ENCODE measurements at regions not wholly inside any gene's neighbourhood (a gene's known extent, or its start where the extent isn't known, plus 50 kb on each side); places are given as distances from the start of the nearest gene placed in this dataset.
"Not testable (repeated sequence)": the region's sequence is repeated elsewhere in the genome, so short reads cannot be mapped to it uniquely, and the experiment has no call there.

GRCh38 chr18:1026930-1027329 is 122.3 kb downstream of the ADCYAP1 start:
- H3K4me1 Mint-ChIP-seq (ENCODE audit: unreplicated experiment), result no peaks in the 10 kb centered on the region
- DNase-seq (ENCODE audit: extremely low spot score, unreplicated experiment), result no peak
- TF ChIP-seq CTCF (conservative IDR thresholded peaks at IDR 0.05), result no peak
- no peak overlapping the region for H3K4me3 Mint-ChIP-seq
- no peaks in the 10 kb centered on the region for H3K27me3 Mint-ChIP-seq
- no peak overlapping the region for H3K27ac Mint-ChIP-seq
- H3K9me3 Mint-ChIP-seq, result peaks cover 5% of the 10 kb centered on the region
- H3K36me3 Mint-ChIP-seq, result peaks cover 3% of the 10 kb centered on the region

GRCh38 chr18:1033092-1033491 is 128.4 kb downstream of the ADCYAP1 start:
- not testable (repeated sequence) for H3K27ac Mint-ChIP-seq; H3K4me1 Mint-ChIP-seq (ENCODE audit: unreplicated experiment); H3K4me3 Mint-ChIP-seq; DNase-seq (ENCODE audit: extremely low spot score, unreplicated experiment); H3K36me3 Mint-ChIP-seq; H3K9me3 Mint-ChIP-seq; H3K27me3 Mint-ChIP-seq

GRCh38 chr18:1034971-1035370 is 130.3 kb downstream of the ADCYAP1 start:
- Mint-ChIP-seq H3K4me3 (no peak overlapping the region), H3K9me3 (peaks cover 6% of the 10 kb centered on the region), H3K27ac (no peak overlapping the region), H3K36me3 (peaks cover 1% of the 10 kb centered on the region), H3K27me3 (no peaks in the 10 kb centered on the region), H3K4me1 (ENCODE audit: unreplicated experiment) (no peaks in the 10 kb centered on the region)
- no peak for TF ChIP-seq CTCF (conservative IDR thresholded peaks at IDR 0.05)
- DNase-seq (ENCODE audit: extremely low spot score, unreplicated experiment), result no peak

GRCh38 chr18:1036926-1037325 is 132.3 kb downstream of the ADCYAP1 start:
- no peak overlapping the region for H3K4me3 Mint-ChIP-seq
- peaks cover 6% of the 10 kb centered on the region for H3K9me3 Mint-ChIP-seq
- H3K27me3 Mint-ChIP-seq, result no peaks in the 10 kb centered on the region
- no peak overlapping the region for H3K27ac Mint-ChIP-seq
- H3K4me1 Mint-ChIP-seq (ENCODE audit: unreplicated experiment), result no peaks in the 10 kb centered on the region
- no peaks in the 10 kb centered on the region for H3K36me3 Mint-ChIP-seq
- TF ChIP-seq CTCF (conservative IDR thresholded peaks at IDR 0.05), result no peak
- DNase-seq (ENCODE audit: extremely low spot score, unreplicated experiment), result no peak

DNA sequence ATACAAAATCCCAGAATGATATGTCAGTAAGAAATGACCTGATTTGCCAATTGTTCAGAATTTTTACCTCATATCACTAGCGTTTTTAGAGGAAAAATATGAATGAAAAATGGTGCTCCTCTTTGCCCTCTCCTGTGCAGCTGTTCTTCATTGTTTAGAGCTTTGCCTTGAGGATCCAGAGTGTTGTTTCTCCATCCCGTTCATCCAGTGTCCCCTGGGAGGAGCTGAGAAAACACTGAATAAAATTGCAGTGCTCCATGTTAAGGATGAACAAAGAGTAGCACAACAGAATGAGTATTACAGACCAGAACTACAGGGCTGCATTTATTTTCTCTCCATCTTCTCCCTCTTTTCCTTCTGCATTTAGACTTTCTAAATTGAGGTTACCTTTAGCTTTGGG is 133.1 kb downstream of the ADCYAP1 start:
- no peaks in the 10 kb centered on the region for H3K4me1 Mint-ChIP-seq (ENCODE audit: unreplicated experiment)
- H3K9me3 Mint-ChIP-seq, result peaks cover 6% of the 10 kb centered on the region
- no peak overlapping the region for H3K27ac Mint-ChIP-seq
- H3K36me3 Mint-ChIP-seq, result no peaks in the 10 kb centered on the region
- no peak for DNase-seq (ENCODE audit: extremely low spot score, unreplicated experiment)
- no peak for TF ChIP-seq CTCF (conservative IDR thresholded peaks at IDR 0.05)
- H3K27me3 Mint-ChIP-seq, result no peaks in the 10 kb centered on the region
- H3K4me3 Mint-ChIP-seq, result no peak overlapping the region

- Mint-ChIP-seq H3K27me3 (no peaks in the 10 kb centered on the region), H3K4me3 (no peak overlapping the region), H3K9me3 (no peaks in the 10 kb centered on the region), H3K27ac (no peak overlapping the region), H3K4me1 (ENCODE audit: unreplicated experiment) (no peaks in the 10 kb centered on the region), H3K36me3 (no peaks in the 10 kb centered on the region)
- no peak for DNase-seq (ENCODE audit: extremely low spot score, unreplicated experiment)
- no peak for TF ChIP-seq CTCF (conservative IDR thresholded peaks at IDR 0.05)
Measured at GRCh38 chr18:1039421-1039820, 134.8 kb downstream of the ADCYAP1 start.

DNA sequence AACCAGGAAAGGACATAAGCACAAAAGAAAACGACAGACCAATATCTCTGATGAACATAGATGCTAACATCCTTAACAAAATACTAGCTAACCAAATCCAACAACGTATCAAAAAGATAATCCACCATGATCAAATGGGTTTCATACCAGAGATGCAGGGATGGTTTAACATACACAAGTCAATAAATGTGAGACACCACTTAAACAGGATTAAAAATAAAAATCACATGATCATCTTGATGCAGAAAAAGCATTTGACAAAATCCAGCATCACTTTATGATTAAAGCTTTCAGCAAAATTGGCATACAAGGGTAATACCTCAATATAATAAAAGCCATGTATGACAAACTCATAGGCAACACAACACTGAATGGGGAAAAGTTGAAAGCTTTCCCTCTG is 138.4 kb downstream of the ADCYAP1 start:
- H3K27me3 Mint-ChIP-seq; H3K9me3 Mint-ChIP-seq; DNase-seq (ENCODE audit: extremely low spot score, unreplicated experiment); H3K4me3 Mint-ChIP-seq; H3K4me1 Mint-ChIP-seq (ENCODE audit: unreplicated experiment); H3K27ac Mint-ChIP-seq; H3K36me3 Mint-ChIP-seq: not testable (repeated sequence)
